ENCODE measurements at regions not wholly inside any gene's neighbourhood (a gene's known extent, or its start where the extent isn't known, plus 50 kb on each side); places are given as distances from the start of the nearest gene placed in this dataset.

DNA sequence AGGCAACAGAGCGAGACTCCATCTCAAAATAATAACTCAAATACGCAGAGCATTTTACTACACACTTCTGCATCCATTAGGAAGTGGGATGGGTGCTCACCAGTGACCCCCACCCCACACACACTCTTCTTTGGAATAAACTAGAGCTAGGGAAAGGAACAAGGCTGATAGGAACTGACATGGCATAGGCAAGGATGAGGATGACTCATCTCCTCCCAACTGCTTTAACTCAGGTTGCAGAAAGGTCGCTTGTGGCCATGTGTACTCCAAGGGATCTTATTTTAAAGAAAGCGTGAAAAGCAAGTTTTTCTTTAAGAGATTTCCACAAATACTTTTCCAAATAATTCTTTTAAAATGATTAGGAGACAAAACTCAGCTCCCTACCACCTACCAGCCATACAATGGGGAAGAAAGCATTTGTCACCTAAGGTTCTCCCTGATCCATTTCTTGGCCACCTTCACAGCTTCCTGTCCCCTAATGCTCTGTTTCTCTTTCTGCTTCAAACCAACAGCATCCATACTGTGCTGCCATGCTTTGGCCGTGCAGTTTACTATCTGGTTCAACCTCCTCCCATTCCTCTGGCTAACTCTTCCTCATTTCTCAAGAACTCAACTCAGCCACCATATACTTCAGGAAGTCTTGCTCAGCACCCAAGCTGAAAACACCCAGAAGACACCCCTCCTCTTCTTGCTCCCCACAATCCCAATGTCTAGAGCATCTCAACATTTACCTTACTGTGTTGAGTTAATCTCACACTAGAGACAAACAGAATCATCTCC lies 211.9 kb downstream of the ACTL7B start:
- TF ChIP-seq, protein P1, sequence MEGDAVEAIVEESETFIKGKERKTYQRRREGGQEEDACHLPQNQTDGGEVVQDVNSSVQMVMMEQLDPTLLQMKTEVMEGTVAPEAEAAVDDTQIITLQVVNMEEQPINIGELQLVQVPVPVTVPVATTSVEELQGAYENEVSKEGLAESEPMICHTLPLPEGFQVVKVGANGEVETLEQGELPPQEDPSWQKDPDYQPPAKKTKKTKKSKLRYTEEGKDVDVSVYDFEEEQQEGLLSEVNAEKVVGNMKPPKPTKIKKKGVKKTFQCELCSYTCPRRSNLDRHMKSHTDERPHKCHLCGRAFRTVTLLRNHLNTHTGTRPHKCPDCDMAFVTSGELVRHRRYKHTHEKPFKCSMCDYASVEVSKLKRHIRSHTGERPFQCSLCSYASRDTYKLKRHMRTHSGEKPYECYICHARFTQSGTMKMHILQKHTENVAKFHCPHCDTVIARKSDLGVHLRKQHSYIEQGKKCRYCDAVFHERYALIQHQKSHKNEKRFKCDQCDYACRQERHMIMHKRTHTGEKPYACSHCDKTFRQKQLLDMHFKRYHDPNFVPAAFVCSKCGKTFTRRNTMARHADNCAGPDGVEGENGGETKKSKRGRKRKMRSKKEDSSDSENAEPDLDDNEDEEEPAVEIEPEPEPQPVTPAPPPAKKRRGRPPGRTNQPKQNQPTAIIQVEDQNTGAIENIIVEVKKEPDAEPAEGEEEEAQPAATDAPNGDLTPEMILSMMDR (IDR thresholded peaks at IDR 0.05; ENCODE audit: insufficient read depth, low read depth, low read length, missing control alignments) = no peak
- H3K4me3 ChIP-seq (ENCODE audit: low read depth, low read length) = no peak overlapping the region
- no peak for DNase-seq (ENCODE audit: low read depth)

DNA sequence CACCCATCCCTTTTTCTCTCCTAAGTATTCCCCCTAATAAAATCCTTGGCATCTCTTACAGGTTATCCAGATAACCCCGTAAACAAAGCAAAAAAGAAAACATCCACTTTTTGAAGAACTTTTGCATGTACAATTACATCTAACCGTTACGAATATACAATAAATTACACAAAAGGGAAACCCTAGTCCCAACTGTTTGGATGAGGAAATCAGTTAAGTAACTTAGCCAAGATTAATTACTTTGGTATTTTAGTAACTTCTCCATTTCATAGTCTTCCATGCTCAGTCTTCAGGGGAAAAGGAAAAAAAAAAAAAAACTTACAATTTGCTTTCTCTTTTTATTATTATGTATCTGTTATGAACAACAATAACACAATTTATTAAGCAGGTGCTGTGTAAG lies 212.9 kb downstream of the ACTL7B start:
- DNase-seq (ENCODE audit: low read depth) = no peak
- TF ChIP-seq, protein P1 (IDR thresholded peaks at IDR 0.05; ENCODE audit: insufficient read depth, low read depth, low read length, missing control alignments) = no peak
- no peak overlapping the region for H3K4me3 ChIP-seq (ENCODE audit: low read depth, low read length)

DNA sequence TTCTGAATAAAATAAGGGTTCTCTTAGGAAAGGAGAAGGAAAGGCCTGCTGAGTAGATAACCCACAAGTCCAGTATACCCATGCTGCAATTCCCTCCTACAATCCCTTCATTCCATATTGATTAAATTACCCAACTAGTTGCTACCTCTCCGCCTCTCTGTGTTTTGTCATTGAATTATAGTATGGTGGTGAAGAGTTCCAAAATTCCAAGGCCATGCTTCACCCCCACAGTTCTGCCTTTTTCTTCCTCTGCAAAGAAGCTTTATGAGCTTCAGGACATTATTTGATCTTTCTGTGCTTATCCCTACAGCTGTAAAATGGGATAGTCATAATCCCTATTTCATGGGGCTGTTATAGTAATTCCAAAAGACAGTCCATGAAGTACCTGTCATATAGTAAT lies 215.6 kb downstream of the ACTL7B start:
- TF ChIP-seq, protein P1 (IDR thresholded peaks at IDR 0.05; ENCODE audit: insufficient read depth, low read depth, low read length, missing control alignments) = no peak
- no peak for DNase-seq (ENCODE audit: low read depth)
- no peak overlapping the region for H3K4me3 ChIP-seq (ENCODE audit: low read depth, low read length)

DNA sequence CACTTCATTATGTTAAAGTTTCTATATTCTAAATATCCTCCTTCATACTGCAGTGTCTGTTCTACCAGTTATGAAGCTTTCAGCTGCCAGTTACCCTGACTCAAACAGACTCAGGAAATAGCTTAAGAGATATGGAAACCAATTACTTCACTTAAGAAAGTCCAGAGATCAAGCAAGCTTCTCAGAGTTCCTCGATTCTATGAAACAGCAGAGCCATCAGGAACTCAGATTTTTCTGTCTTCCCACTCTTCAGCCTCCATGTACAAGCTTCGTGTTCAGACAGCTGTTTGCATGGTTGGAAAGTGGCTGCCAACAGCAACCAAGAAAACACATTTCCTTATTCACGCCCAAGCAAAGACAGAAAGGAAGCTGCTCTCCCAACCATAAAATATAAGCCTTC lies 216.1 kb downstream of the ACTL7B start:
- no peak for DNase-seq (ENCODE audit: low read depth)
- TF ChIP-seq, protein P1 (IDR thresholded peaks at IDR 0.05; ENCODE audit: insufficient read depth, low read depth, low read length, missing control alignments) = no peak
- no peak overlapping the region for H3K4me3 ChIP-seq (ENCODE audit: low read depth, low read length)

DNA sequence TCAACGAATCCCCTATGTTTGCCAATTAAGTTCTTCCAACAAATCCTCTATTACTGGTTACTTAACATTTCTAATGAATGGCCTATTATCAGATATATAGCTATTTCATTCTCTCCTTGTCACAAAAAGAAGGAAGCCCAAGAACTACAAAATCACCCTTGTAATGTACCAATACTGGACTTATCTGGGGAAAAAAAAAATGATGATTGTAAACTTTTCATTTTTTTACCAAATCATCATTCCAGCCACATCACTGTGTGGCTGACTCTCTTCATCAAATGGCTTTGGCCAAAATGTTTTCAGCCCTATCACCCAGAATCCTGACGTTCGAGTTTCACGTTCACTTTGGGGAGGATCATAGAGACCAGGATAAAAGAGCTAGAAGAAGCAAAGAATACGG lies 216.7 kb downstream of the ACTL7B start:
- DNase-seq (ENCODE audit: low read depth) = no peak
- TF ChIP-seq, protein P1 (IDR thresholded peaks at IDR 0.05; ENCODE audit: insufficient read depth, low read depth, low read length, missing control alignments) = no peak
- H3K4me3 ChIP-seq (ENCODE audit: low read depth, low read length) = no peak overlapping the region

DNA sequence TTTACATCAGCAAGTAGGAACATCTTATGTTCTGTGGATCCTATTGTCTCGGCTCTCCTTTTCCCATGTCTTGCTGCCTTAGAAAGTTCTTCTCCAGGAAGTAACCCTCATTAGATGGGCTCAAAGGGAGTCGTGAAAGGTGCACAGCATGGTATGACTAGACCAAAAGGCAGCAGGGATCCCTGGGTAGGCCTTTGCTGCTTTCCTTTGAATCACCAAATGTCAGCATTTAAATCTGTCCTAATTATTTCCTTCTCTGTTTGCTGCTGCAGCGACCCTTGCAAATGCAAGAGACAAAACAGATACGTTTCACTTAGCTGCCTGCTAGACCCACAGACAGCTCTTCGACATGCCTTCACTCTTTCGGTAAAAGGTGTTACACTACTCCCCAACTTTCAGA lies 218.4 kb downstream of the ACTL7B start:
- no peak for DNase-seq (ENCODE audit: low read depth)
- TF ChIP-seq, protein P1 (IDR thresholded peaks at IDR 0.05; ENCODE audit: insufficient read depth, low read depth, low read length, missing control alignments) = no peak
- no peak overlapping the region for H3K4me3 ChIP-seq (ENCODE audit: low read depth, low read length)

DNA sequence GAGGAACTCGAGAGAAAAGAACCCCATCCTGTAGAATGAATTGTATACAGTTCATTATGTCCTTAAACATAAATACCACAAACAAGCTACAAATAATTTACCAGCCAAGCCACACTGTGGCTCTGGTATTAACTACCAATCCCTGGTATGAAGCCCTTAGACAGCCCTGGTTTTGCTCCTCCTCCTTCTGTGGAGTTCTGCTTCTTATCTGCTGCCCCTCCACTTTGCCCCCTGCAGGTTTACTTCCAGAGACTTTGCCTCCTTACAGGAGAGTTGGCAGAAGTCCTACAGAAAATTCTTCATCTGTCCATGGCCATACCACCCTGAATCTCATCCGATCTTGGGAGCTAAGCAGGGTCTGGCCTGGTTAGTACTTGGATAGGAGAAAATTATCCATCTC lies 219.8 kb downstream of the ACTL7B start:
- H3K4me3 ChIP-seq (ENCODE audit: low read depth, low read length) = no peak overlapping the region
- TF ChIP-seq, protein P1 (IDR thresholded peaks at IDR 0.05; ENCODE audit: insufficient read depth, low read depth, low read length, missing control alignments) = no peak
- no peak for DNase-seq (ENCODE audit: low read depth)
